Activated CD4-positive, CD25-positive, alpha-beta regulatory T cell treated with anti-CD3 and anti-CD28 coated beads, Interleukin-2, amount 50 U/mL, for 24 hours (primary cell): ENCODE measurements at regions not wholly inside any gene's neighbourhood (a gene's known extent, or its start where the extent isn't known, plus 50 kb on each side); places are given as distances from the start of the nearest gene placed in this dataset.

Experiments used
- ATAC-seq, 2 donors: fragments of 150-1000 bp; cut with Tn5 transposase; one replicate each; pipeline ENCODE4 v1.10.0; 2021; ENCODE audit warnings: mild to moderate bottlenecking in 1 of 2, moderate library complexity in 1 of 2

DNA sequence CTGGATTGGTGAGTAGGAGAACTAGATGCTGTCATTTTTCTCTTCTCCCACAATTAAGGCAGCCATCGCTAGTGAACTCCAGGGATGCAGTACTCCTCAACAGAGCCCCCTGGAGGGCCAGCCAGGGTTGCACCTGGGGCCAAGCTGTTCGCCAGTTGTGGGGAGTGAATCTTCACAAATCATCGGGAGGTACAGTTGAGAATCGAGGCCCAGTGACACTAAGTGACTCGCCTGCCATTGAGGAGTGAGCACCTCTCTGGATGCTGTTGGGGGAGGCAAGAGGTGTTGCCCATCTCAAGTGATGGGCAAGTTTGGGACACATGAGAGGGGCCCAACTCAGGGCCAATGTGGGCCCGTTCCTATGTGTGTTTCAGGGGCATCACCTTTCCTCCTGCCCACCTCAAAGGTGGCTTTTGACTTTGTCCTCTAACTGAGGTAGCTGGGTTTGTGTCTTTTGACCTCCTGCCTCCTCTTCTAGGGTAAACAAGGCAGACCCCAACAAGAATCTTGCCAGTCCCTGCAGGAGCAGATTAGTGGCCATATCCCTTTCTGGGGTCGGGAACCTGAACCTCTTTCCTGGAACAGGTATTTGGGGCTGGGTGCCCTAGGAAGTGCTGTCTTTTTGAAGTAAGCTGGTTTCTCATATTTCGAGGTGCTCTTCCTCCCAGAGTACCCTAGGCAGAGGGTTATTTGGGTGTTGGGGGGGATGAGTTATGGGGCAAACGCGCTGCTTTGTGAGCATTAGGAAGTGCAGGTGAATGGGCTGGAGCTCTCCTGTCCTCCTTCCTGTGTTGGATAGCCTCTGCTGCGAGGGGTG lies 181.2 kb downstream of the MACROH2A1 start:
- ATAC-seq, result no peak

DNA sequence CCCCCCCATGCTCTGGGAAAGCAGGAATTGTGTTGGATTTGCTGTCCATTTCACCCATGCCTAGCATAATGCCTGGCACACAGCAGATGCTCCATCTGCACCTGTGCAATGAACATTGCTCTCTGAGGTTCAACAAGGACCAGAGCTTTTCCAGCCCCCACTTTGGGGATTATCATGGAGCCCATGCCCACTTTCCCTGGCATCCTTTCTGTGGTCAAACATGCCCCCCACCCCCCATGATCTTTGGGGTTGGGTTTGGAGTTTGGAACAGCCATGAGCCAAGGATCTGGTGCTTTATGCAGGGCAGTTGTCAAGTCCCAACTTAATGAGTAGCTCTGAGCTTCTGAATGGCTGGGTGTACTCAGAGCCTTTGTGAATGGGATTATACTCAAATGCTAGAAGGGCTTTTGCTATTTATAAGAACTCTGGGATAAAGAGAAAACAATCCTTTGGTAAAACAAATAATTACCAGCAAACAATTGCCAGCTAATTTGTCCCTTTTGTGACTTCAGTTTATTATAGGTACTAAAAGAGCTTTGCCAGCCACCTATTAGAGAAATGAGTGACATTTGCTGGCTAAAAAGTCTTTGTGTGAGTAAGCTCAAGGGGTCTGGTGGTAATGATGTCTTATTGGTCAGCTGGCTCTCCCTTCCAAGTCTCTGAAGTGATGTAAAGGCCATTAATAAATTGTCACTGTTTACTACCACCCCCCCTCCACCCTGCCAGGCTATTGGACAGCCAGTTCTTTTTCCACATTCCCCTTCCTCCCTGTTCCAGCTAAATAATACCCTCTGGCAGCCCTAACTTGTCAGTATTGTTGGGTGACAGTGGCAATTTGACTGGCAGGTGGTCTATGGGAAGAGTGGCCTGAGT lies 182.3 kb downstream of the MACROH2A1 start:
- no peak for ATAC-seq

DNA sequence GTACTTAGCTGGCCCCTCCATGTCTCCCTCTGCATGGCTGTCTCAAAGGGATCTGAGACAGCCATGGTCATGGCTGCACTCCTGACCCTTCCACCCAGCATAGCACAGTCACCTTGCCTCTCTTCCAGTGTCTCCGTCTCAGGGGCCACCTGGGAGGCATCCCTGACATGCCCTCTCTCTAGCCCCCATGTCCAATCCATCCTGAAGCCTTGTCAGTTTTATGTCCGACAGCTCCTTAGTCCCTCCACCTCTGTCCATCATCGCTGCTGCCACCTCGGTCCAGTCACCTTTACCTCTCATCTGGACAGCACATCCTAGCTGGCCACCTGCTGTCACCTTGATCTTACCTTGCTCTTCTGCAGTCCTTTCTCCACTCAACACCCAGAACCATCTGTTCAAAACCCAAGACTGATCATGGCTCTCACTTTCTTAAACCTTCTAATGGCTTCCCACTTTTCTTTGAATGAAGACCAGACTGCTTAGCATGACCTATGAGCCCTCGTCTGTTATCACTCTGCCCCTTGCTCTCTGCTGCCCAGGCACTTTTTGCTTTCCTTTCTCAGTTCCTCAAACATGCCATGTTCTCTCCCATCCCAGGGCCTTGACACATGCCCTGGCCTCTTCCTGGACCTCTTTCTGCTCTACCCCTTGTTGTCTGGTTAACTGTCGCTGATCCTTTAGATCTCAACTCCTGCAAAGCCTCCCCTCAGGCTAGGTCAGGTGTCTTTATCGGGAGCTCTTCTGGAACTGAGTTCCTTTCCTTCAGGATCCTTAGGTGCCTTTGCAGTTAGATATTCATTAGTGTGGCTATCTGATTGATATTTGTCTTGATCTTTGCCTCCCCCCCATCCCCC lies 181.8 kb upstream of the PITX1 start:
- ATAC-seq, result no peak

DNA sequence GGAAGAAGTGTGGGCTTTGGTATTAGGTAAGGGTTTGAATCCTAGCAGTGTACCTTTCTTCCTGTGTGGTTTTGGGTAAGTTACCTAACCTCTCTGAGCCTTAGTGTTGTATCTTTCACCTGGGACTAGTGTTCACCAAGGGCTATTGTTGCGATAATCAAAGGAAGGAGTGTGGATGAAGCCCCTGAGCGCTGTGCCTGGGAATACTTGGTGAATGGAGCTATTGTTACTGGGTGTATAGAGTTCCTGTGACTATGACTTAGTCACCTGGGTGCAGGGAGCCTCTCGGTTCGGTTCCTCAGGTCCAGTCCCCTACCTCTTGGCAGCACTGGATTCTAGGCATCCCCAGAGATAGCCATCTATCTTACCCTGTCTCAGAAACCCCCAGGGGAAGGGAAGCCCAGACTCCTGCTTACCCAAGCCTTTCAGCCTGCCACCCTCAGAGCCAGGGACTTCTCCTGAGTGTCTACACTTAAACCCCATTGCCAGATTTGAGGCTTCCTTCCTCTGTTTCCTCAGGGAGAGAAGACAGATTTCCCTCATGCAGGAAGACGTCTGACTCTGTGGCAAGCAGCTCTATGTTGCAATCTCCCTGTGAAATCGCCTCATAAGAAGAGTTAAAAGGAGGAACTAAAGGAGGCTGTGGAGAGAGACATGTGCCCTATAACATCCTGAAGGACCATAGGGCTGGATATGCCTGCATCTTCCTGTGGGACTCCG lies 181.0 kb upstream of the PITX1 start:
- no peak for ATAC-seq

DNA sequence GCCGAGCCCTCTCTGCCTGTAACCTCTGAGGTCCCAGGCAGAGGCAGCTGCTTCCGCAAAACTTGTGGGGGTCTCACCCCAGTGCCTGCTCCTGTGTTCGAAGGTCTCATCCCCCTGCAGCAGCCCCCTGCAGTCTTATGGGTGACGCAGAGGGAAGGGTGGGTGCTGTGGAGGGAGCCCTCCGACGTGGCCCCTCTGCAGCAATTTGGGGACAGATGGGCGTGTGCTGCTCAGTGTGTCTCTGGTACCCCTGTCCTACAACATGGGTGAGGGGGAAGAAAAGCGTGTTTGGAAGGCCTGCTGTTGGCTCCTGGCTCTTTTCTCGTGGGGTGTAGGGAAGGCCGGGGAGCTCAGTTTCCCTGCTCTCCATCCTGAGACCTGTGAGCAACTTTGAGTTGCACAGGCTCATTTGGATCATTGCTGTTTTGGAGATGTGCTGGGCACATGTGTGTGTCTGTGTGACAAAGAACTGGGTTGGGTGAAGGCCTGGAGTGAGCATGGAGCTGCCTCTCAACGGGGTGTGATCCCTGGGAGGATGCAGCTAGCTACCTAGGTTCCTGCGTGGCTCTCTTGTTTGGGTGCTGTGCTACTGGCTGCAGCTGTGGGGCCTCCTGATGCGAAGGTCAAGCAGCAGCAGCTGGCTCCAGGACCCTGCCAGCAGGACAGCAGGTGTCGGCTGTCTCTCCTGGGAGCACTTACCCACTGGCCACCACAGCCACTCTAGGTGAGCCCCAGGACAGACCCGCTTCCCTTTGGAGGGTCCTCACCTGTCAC lies 179.6 kb upstream of the PITX1 start:
- ATAC-seq, result no peak

DNA sequence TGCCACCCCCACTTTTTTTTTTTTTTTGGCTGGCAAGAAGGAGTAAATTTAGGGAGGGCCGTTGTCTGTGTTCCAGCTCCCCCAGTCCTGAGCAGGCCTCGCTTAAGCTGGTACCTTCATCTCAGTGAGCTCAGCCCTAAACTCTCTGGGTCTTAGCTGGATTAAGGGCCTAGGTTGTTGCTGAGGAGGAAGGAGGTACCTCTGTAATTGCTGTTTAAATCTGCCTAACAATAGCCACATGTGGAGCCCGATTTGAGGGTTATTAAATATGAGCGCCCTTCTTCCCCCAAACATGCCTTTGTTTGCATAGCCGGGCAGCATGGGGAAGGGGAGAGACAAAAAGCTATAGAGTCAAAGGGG lies 179.0 kb upstream of the PITX1 start:
- no peak for ATAC-seq

DNA sequence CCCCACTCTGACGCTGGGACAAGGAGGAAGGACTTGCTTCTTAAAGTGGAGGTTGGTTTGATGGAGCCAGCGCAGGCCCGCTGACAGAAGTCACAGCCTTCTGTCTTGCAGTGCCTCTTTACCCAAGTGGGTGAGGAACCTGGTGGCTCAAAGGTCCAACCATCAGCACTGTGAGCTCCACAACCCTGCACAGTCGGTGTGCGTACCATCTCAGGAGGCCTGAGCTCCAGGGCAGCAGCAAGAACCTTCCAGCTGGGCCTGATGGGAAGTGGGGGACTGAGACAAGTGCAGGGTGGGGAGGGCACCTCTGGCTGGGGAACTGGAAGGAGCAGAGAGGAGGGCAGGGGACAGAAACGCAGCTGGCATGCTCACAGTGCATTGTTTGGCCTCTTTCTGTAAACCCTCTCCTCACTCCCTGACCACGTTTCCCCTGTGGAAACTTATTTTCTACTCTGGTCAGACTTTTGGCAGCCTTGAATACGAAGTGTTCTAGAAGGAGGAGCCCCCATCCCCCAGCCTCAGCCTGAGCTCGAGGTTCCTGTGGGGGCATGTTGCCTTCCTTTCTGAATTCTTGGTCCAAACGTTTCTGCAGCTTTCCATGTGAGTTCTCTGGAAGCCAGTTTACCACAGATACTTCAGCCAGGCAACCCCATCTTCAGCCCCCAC lies 178.5 kb upstream of the PITX1 start:
- ATAC-seq, result no peak

DNA sequence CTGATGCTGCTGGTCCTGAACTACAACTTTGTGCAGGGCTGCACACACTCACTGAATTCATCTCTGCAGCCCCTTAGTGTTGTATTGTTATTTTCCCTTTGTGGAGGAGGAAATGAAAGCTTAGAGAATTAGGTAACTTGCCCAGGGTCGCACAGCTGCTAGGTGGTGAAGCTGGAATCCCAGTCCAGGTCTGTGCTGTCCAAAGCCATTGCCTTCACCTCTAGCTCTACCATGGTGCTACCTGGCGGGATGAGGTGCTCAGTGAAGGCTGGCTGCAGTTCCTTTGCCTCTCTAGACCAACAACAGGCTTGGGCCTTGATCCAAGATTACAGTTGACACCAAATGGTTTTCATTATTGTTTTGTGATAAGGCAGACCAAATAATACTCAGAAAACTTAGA lies 177.8 kb upstream of the PITX1 start:
- ATAC-seq, result no peak

DNA sequence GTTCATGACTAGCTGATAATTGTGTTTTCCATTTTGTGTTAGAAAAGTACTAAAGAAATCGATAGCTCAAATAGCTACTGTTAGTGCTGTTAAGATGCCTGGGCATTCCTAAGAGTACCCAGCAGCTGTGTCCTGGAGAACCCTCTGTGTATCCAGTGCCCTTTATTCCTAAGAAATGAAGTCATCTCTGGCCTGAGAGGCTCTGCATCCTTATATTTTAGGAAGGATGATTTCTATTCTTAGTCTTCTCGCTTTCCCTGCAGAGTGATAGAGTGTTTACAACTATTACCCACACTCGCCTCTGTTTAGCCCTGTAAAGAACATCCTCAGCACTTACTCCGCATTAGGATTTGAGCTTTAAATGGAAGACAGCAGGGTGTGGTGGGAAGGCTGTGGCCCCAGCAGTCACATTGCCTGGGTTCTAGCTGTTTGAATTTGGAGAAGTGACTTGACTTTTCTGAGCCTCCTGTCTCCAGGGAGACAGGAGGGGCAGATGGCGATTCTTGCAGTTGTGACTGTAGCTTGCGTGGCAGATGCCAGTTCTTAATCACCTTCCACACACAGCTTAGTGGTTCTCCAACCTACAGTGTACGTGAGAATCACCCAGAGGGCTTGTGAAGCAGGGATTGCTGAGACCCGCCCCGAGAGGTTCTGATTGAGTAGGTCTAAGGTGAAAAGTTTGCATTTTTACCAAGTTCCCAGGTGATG lies 177.2 kb upstream of the PITX1 start:
- no peak for ATAC-seq

DNA sequence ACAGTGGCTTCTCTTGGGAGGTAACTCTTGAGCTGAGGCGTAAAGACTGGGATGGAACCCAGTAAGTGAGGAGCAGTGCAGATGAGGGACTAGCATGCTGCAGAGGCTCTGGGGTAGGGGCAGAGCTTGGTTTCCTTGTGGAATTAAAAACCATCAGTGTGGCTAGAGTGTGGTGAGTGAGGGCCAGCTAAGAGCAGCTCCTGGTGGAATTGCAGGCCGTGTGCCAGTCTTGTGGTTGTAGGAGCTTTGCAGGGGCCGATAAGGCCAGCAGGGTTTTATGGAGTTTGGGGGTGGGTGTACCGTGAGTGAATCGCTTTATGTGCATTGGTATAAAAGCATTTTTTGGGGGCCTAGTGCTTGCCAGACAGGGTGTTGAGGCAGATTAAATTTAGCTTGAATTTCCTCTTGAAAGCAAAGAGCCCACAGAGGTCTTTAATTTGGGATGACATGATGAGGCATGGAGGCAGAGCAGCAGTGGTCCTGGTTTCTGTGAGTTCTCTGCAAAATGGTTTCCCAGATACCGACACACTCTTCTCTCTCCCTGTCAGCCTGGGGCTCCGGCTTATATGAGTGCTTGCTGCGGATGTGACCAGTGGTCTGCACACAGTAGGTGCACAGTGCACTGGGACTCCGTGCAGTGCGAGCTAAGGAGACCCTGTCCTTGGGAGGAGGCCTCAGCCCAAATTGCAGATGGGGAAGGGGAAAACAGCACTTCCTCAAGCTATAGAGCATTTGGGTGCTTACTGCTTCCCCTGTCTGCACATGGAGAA lies 176.4 kb upstream of the PITX1 start:
- ATAC-seq, result no peak

DNA sequence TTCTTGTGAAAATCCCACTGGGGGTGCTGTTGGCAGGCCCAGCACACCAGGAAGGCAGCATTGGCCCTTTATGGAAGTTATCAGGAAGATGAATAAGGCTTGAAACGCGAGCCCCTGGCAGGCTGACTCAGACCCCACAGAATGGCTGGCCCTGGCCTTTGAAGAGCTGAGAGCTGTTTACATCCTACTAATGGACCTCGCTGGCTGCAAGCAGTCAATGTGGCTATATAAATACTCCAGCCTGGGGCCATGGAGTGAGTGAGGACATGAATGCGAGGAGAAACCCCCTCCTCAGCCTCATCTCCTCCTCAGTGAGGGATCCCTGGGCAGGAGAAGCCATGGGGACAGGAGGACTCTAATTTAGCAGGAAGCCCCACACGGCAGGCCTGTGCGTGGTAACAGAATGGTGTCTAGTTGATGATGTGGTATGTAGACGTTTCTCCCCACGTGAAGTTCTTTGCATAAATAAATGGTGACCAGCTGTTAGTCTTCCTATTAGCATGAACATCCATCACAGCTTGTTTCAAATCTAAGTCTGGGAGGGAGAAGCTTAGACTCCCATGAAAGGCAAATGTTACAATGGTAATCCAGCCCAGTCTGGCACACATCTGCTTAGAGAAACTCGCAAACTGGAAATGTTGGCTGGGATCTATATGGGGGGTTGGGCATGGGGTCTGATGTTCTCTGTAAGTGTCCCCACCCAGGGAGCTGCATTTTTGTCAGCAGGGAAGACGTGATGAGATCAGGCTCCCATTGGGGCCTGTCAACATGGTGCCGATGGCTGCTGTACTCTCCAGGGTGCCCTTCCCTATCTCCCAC lies 175.1 kb upstream of the PITX1 start:
- no peak for ATAC-seq

DNA sequence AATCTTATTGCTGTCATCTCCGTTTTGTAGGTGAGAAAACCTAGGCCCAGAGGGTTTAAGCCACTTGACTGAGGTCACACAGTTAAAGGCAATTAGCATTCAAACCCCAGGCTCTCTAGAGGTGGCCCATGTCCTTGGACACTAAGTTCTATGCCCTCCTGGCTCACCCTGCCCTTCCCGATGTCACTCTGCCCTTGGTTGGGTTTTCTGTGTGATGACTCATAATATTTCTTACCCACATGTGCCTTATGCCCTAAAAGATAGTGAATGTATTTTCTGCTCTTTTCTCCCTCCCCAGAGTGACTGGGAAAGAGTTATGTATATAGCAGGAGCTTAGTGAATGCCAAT lies 174.5 kb upstream of the PITX1 start:
- no peak for ATAC-seq

DNA sequence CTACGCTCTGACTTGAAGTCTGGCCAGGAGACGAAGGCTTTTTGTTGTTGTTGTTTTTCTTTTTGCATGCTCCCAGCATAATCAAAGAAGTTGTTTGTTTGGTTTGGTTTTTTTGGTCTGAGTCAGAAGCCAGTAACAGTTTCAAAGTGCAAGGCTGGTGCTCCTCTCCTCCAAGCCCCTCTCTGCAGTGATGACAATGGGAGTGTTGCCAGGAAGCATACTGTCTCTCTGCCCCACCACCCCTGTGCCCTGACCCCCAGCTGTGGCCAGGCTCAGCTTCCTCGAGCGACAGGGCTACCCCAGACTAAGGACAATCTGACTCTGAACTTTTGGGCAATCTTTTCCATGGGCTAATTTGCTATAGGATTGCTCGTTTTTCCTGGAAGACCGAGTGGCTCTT lies 173.8 kb upstream of the PITX1 start:
- no peak for ATAC-seq

DNA sequence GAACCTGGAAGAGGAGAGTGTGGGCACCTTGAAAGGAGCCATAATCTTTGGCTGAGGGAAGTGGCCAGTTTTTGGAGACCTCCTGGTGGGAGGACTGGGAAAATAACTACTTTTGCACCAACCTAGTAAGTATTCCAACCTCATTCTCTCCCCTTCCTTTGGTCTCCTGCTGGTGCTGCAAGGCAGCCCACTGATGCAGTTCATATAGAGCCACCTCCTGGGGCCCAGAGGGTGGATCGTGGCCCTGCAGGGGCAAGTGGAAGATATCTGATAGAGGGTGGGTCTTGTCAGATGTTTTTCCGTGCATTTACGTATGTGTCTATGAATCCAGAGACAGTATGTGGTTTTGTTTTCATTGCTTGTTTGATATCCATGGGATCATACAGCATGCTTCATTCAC lies 172.8 kb upstream of the PITX1 start:
- no peak for ATAC-seq

DNA sequence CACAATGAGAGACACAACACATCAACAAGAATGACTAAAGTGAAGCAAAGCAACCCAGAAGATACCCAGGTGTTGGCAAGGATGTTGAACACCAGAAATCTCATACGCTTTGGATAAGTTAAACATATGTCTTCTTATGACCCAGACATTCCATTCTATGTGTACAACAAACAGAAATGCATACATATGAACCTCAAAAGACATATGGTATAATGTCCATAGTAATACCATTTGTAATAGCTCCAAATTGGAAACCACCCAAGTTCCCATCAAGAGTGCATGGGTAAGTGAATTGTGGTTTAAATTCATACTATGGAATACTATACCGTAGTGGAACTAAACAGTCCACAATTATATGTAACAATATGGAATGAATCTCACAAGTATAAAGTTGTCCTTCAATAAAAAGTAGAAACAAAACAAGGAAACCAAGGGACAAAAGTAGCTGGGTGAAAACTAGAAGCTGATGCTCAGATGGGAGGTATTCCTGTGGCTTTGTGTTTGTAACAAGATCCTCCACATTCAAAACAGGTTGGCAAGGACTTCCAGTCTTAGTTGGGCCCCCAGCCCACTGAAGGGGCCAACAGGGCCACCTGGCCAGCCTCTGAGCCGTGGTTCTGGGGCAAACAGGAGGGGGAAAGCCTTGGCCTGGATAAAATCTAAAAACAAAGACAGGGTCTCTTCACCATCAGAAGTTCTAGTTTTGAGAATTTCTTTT lies 171.8 kb upstream of the PITX1 start:
- no peak for ATAC-seq

DNA sequence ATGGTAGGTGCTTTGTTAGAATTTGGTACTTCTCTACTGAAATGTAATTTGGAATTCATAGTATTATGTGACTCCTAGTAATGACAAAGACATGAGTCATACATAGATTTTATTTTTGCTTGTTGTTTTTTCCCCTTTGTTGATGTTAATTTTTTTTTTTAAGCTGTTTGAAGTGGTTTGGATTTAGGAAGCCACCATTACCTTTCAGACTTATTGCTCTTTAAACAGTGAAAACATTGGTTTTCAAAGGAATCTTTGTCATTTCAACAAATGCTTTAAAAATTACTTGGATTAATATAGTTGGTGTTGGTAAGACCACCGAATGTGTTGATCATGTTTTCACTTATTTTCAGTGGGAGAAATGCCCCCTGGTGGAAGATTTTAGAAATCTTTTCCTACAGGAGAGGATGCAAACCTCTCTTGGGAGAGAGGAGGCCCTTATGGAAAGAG lies 170.1 kb upstream of the PITX1 start:
- no peak for ATAC-seq

DNA sequence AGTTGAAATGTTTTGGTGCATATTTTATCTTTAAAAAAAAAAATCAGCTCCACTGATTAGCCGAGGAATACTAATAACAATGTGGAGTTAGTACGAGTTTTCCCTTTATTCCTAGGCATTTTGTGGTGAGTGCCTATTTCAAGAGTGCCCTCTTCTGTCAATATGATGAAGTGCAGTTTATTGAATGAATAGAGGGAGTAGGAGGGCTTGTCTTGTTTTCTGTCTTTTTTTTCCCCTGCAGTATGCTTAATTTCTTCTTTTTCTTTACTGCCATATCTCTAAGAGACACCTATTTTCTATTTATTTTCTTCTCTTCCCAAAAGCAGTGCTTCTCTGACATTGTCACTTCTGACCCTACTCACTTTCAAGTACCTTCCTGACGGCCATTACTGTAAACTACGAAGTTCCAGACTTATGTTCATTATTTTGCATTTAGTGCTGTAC lies 169.6 kb upstream of the PITX1 start:
- no peak for ATAC-seq

DNA sequence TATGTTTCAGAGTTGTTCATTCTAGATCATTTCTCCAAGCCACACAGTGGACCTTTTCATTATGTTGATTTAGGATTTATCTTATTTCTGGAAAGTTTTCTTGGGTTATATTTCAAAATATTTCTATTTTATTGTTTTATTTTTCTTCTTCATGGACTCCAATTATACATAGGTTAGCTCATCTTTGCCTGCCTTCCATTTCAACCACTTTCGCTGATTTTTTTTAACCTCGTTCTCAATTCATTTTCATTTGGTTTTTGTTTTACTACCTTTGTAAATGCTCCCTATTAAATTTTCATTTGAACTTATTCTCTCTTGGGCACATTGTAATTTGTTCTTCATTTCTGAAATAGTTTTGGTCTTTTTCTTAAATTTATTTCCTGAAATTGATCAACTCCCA lies 169.0 kb upstream of the PITX1 start:
- ATAC-seq, result no peak
